GM12872 (cell line): ENCODE measurements at regions not wholly inside any gene's neighbourhood (a gene's known extent, or its start where the extent isn't known, plus 50 kb on each side); places are given as distances from the start of the nearest gene placed in this dataset.

Experiments used
- CTCF ChIP-seq: IDR thresholded peaks from 3 replicates; pipeline ENCODE4 v1.5.1; 2011; ENCODE audit warnings: low read depth, mild to moderate bottlenecking, low read length, moderate library complexity; ENCODE audit not compliant: insufficient read depth

GRCh38 chr7:25359471-25360059 is 131.3 kb upstream of the NPVF start:
- no peak for TF ChIP-seq CTCF

- TF ChIP-seq CTCF = no peak
These were observed 132.2 kb upstream of the NPVF start for GRCh38 chr7:25360451-25360850.

- TF ChIP-seq CTCF = no peak
These were observed 133.1 kb upstream of the NPVF start for GRCh38 chr7:25361387-25361786.

- TF ChIP-seq CTCF = no peak
These were observed 133.6 kb upstream of the NPVF start for GRCh38 chr7:25361863-25362262.

- TF ChIP-seq CTCF = no peak
These were observed 140.4 kb upstream of the NPVF start for GRCh38 chr7:25368599-25369201.

GRCh38 chr7:25369786-25370185 is 141.5 kb upstream of the NPVF start:
- TF ChIP-seq CTCF = no peak

- no peak for TF ChIP-seq CTCF
These were observed 143.7 kb upstream of the NPVF start for GRCh38 chr7:25371972-25372371.
